CD4-positive, alpha-beta T cell (primary cell): ENCODE measurements at regions not wholly inside any gene's neighbourhood (a gene's known extent, or its start where the extent isn't known, plus 50 kb on each side); places are given as distances from the start of the nearest gene placed in this dataset.

Experiments
- ATAC-seq: fragments of 200-7000 bp; cut with Tn5 transposase; one replicate; pipeline ENCODE4 v1.10.0; 2022; ENCODE audit warnings: mild to moderate bottlenecking; ENCODE audit not compliant: poor library complexity
- CTCF ChIA-PET: fragments of 350-600 bp; sonication (Branson Sonifier 250); formaldehyde crosslinking; loops from one replicate; lab custom pipeline; 2021; ENCODE audit warnings: antibody characterized with exemption, inconsistent platforms; lab: Charles Lee
- POLR2A ChIA-PET: fragments of 350-600 bp; sonication (Branson Sonifier 250); formaldehyde crosslinking; loops from one replicate; lab custom pipeline; 2021; ENCODE audit warnings: antibody characterized with exemption, inconsistent platforms; lab: Charles Lee
- DNase-seq, 14 experiments: peaks; one replicate each; pipeline ENCODE4 v3.0.0-alpha.2; 2013 to 2020; ENCODE audit warnings: mixed read lengths in 2 of 14
- H3K27ac ChIP-seq, 2 donors: one replicate each; pipeline versions ENCODE4 v1.5.1 to v1.7.0; 2013; ENCODE audit warnings: low read length in 2 of 2, low read depth in 1 of 2, mild to moderate bottlenecking in 1 of 2
- H3K27me3 ChIP-seq, 2 experiments: 1 replicate in 1 of 2; 2 replicates in 1 of 2; pipeline versions ENCODE4 v1.6.1 to v1.7.0; 2013; ENCODE audit warnings: low read length in 2 of 2, control low read depth in 1 of 2, mild to moderate bottlenecking in 1 of 2, moderate library complexity in 1 of 2; ENCODE audit not compliant: insufficient read depth in 2 of 2, control insufficient read depth in 1 of 2
- H3K36me3 ChIP-seq: one replicate; pipeline ENCODE4 v1.6.1; 2013; ENCODE audit warnings: low read length, control low read depth; ENCODE audit not compliant: insufficient read depth
- H3K4me1 ChIP-seq: one replicate; pipeline ENCODE4 v1.6.1; 2013; ENCODE audit warnings: low read length, control low read depth; ENCODE audit not compliant: insufficient read depth
- H3K4me3 ChIP-seq: one replicate; pipeline ENCODE4 v1.5.1; 2013; ENCODE audit warnings: mild to moderate bottlenecking, low read length, moderate library complexity
- H3K9me3 ChIP-seq, 2 experiments: 1 replicate in 1 of 2; 2 replicates in 1 of 2; pipeline versions ENCODE4 v1.6.1 to v1.7.0; 2013; ENCODE audit warnings: low read length in 2 of 2, mild to moderate bottlenecking in 2 of 2, control low read depth in 1 of 2, moderate library complexity in 1 of 2; ENCODE audit not compliant: control insufficient read depth in 1 of 2, insufficient read depth in 1 of 2
- H3K27ac Mint-ChIP-seq: one replicate; pipeline ENCODE4 v1.8.0; 2020; ENCODE audit warnings: mixed read lengths
- H3K27me3 Mint-ChIP-seq: one replicate; pipeline ENCODE4 v1.8.0; 2021; ENCODE audit warnings: mixed read lengths
- H3K36me3 Mint-ChIP-seq: one replicate; pipeline ENCODE4 v1.8.0; 2021; ENCODE audit warnings: low read depth, mixed read lengths
- H3K4me1 Mint-ChIP-seq: one replicate; pipeline ENCODE4 v1.8.0; 2021; ENCODE audit warnings: low read depth, mixed read lengths
- H3K4me3 Mint-ChIP-seq: one replicate; pipeline ENCODE4 v1.8.0; 2020; ENCODE audit warnings: mild to moderate bottlenecking, mixed read lengths
- H3K9me3 Mint-ChIP-seq: one replicate; pipeline ENCODE4 v1.8.0; 2020; ENCODE audit warnings: mixed read lengths
- CTCF ChIP-seq: fragments of 200-600 bp; IDR thresholded peaks from one replicate; pipeline ENCODE4 v1.8.0; 2022; ENCODE audit warnings: antibody characterized with exemption, mild to moderate bottlenecking
- intact Hi-C, 2 experiments: fragments of 100-400 bp; cut with DNase I in 1 of 2; cut with micrococcal nuclease in 1 of 2; formaldehyde crosslinking; loops; one replicate each; pipeline versions ENCODE4 v1.15.1 to v1.9.0; 2023 to 2025; cut with DNase I, micrococcal nuclease

DNA sequence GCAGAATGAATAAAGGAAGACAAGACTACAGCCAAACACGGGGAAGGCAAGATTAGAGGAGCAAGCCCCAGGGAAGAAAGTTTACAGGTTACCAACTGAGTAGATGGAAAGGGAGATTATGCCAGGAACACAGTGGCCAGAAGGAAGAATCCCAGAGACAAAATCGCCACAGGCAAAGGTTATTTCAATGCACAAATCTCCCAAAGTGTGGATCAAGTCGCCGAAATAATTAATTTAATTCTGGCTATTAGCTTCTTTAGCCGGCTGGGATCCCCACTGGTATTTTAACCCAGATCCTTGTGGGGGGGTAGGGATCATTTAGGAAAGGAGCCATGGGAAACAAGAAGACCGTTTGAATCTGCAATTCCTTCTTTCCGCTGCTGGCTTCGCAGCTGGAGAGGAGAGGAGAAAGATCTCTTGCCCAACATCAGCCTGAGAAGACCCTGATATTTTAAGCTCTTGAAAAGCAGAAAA lies 171.0 kb downstream of the DHX15 start:
- H3K27ac Mint-ChIP-seq: no peak overlapping the region
- no peaks in the 10 kb centered on the region for H3K4me1 Mint-ChIP-seq
- intact Hi-C loops: no loop called here
- no peak for DNase-seq
- ATAC-seq: no peak
- POLR2A ChIA-PET: no interaction called here
- H3K36me3 Mint-ChIP-seq: no peaks in the 10 kb centered on the region
- H3K4me3 Mint-ChIP-seq: no peak overlapping the region
- H3K4me3 ChIP-seq: no peak overlapping the region
- CTCF ChIA-PET: no interaction called here
- H3K27me3 ChIP-seq: peaks cover 0 to 4% of the 10 kb centered on the region in 2 experiments
- TF ChIP-seq CTCF: no peak
- no peaks in the 10 kb centered on the region for H3K36me3 ChIP-seq
- peaks cover 21% of the 10 kb centered on the region for H3K27me3 Mint-ChIP-seq
- no peak overlapping the region for H3K27ac ChIP-seq
- no peaks in the 10 kb centered on the region for H3K4me1 ChIP-seq
- H3K9me3 ChIP-seq: peaks cover 0 to 3% of the 10 kb centered on the region in 2 experiments
- H3K9me3 Mint-ChIP-seq: no peaks in the 10 kb centered on the region

DNA sequence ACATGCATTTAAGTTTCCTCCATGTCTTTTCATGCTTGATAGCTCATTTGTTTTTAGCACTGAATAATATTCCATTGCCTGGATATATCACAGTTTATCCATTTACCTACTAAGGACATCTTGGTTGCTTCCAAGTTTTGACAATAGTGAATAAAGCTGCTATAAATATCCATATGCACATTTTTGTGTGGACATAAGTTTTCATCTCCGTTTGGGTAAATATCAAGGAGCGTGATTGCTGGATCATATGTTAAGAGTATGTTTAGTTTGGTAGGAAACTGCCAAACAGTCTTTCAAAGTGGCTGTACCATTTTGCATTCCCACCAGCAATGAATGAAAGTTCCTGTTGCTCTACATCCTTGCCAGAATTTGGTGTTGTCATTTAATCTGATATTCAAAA lies 172.5 kb downstream of the DHX15 start:
- ATAC-seq (no peak), DNase-seq (no peak)
- Histone ChIP-seq H3K27me3 (peaks cover 0 to 5% of the 10 kb centered on the region in 2 experiments), H3K9me3 (peaks cover 0 to 3% of the 10 kb centered on the region in 2 experiments), H3K36me3 (no peaks in the 10 kb centered on the region), H3K4me1 (no peaks in the 10 kb centered on the region), H3K27ac (no peak overlapping the region), H3K4me3 (no peak overlapping the region)
- H3K27me3 Mint-ChIP-seq: peaks cover 21% of the 10 kb centered on the region
- no peak overlapping the region for H3K27ac Mint-ChIP-seq
- no peak for TF ChIP-seq CTCF
- ChIA-PET POLR2A (no interaction called here), CTCF (no interaction called here)
- H3K9me3 Mint-ChIP-seq: no peaks in the 10 kb centered on the region
- no peak overlapping the region for H3K4me3 Mint-ChIP-seq
- H3K36me3 Mint-ChIP-seq: no peaks in the 10 kb centered on the region
- H3K4me1 Mint-ChIP-seq: no peaks in the 10 kb centered on the region
- intact Hi-C loops: no loop called here

- H3K4me1 Mint-ChIP-seq: no peaks in the 10 kb centered on the region
- Histone ChIP-seq H3K4me1 (no peaks in the 10 kb centered on the region), H3K27ac (no peak overlapping the region), H3K4me3 (no peak overlapping the region), H3K27me3 (peaks cover 0 to 8% of the 10 kb centered on the region in 2 experiments), H3K9me3 (peaks cover 0 to 3% of the 10 kb centered on the region in 2 experiments), H3K36me3 (no peaks in the 10 kb centered on the region)
- H3K4me3 Mint-ChIP-seq: no peak overlapping the region
- H3K27me3 Mint-ChIP-seq: peaks cover 20% of the 10 kb centered on the region
- H3K27ac Mint-ChIP-seq: no peak overlapping the region
- intact Hi-C loops: no loop called here
- H3K36me3 Mint-ChIP-seq: no peaks in the 10 kb centered on the region
- POLR2A ChIA-PET: no interaction called here
- TF ChIP-seq CTCF: no peak
- H3K9me3 Mint-ChIP-seq: no peaks in the 10 kb centered on the region
- ATAC-seq (no peak), DNase-seq (no peak)
- CTCF ChIA-PET: no interaction called here
Measured at GRCh38 chr4:24411299-24411698, 173.1 kb downstream of the DHX15 start.
